ENCODE measurements at regions not wholly inside any gene's neighbourhood (a gene's known extent, or its start where the extent isn't known, plus 50 kb on each side); places are given as distances from the start of the nearest gene placed in this dataset.

DNA sequence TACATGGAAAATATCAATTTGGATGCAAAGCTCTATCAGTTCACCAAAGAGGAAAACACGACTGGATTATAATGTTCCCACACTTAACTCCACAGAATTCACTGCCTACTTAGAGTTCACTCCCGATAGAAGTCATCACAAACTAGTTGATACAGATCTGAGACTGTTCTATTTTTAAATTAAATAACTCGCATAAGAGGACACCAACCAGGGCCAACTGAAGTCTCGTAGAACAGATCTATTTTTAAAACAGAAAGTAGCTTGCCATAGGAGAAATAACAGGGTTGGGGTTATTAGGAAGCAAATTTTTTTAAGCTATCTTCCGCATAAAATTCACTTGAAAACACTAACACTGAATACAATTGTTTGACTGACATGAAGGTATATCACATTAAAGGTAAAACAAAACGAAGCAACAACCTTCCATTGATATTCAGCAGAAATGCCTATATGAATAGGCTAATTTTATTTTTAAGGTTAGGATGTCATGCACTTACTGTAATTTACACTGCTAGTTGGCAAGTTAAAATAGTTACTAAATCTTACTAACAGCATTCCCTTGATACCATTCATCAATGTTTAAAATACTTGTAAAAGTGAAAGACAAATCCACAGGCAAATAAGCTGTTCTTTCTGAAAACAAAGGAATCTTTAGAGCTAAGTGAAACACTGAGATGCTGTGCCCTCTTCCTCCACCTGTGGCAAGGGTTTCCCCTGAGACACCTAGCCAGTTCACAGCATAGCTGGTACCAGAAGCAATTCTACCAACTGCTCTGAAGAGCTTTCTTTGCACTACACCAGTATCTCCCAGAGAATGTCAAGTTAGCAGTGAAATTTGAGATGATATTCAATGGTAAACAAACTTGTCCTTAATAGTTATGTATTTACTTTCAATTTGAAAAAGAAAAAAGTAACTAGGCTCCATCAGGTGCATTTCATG is 186.7 kb upstream of the ANK3 start:
- Histone ChIP-seq H3K9me3 (ENCODE audit: control insufficient read depth, insufficient read depth, low read length) (no peaks in the 10 kb centered on the region), H3K36me3 (ENCODE audit: control insufficient read depth, insufficient read depth, low read length) (no peaks in the 10 kb centered on the region), H3K27me3 (ENCODE audit: control insufficient read depth, insufficient read depth, low read length) (no peaks in the 10 kb centered on the region), H3K4me3 (ENCODE audit: low read depth, low read length) (no peak overlapping the region), H3K4me1 (ENCODE audit: control insufficient read depth, insufficient read depth, low read length) (no peaks in the 10 kb centered on the region), H3K27ac (ENCODE audit: low read depth, low read length) (no peak overlapping the region)
- no CpG with 5 or more reads among the region's 6 CpGs for WGBS (ENCODE audit: insufficient coverage)
- no peak for DNase-seq (ENCODE audit: low read depth in 4 of 6, low spot score in 6 of 6)

DNA sequence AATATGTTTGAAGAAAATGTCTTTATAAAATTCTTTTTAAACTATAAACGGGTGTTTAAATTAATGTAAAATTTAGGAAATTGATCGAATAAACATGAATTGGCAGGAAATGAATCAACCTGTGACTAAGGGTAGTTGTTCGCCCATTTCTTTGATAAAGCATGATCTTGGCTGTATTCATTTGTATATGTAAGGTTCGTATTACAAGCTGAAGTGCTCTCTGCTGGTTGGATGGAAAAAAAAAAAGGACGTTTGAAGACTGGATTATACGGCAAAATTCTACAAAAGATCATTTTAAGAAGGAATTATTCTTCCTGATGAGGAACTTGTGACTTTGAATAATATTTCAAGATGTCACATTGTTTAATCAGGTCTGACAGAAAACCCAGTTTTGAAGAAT is 185.4 kb upstream of the ANK3 start:
- 96% methylated on average over 3 of the region's 6 CpGs for WGBS (ENCODE audit: insufficient coverage)
- no peak for DNase-seq (ENCODE audit: low read depth in 4 of 6, low spot score in 6 of 6)
- no peaks in the 10 kb centered on the region for H3K36me3 ChIP-seq (ENCODE audit: control insufficient read depth, insufficient read depth, low read length)
- H3K9me3 ChIP-seq (ENCODE audit: control insufficient read depth, insufficient read depth, low read length): no peaks in the 10 kb centered on the region
- H3K4me1 ChIP-seq (ENCODE audit: control insufficient read depth, insufficient read depth, low read length): no peaks in the 10 kb centered on the region
- no peak overlapping the region for H3K4me3 ChIP-seq (ENCODE audit: low read depth, low read length)
- no peak overlapping the region for H3K27ac ChIP-seq (ENCODE audit: low read depth, low read length)
- H3K27me3 ChIP-seq (ENCODE audit: control insufficient read depth, insufficient read depth, low read length): no peaks in the 10 kb centered on the region

DNA sequence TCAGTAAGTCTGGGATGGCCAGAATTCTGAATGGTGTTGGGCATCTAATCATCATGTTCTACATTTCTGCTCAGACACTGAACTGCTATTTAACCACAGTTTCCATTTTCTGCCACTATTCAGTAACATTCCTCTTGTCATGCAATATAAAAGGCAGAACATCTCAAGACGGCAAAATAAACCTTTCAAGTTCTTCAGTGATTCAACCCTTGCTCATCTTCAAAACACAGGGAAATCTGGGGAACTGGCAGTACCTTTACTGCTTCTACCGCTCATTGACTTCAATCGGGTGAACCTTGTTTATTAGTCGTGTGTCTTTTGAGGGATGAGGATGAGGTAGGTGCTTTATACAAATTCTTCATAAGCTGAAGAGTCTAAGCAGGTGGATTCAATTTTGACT is 184.7 kb upstream of the ANK3 start:
- no peaks in the 10 kb centered on the region for H3K9me3 ChIP-seq (ENCODE audit: control insufficient read depth, insufficient read depth, low read length)
- no CpG with 5 or more reads among the region's 4 CpGs for WGBS (ENCODE audit: insufficient coverage)
- H3K27me3 ChIP-seq (ENCODE audit: control insufficient read depth, insufficient read depth, low read length): no peaks in the 10 kb centered on the region
- H3K36me3 ChIP-seq (ENCODE audit: control insufficient read depth, insufficient read depth, low read length): no peaks in the 10 kb centered on the region
- no peaks in the 10 kb centered on the region for H3K4me1 ChIP-seq (ENCODE audit: control insufficient read depth, insufficient read depth, low read length)
- H3K27ac ChIP-seq (ENCODE audit: low read depth, low read length): no peak overlapping the region
- no peak for DNase-seq (ENCODE audit: low read depth in 4 of 6, low spot score in 6 of 6)
- H3K4me3 ChIP-seq (ENCODE audit: low read depth, low read length): no peak overlapping the region

DNA sequence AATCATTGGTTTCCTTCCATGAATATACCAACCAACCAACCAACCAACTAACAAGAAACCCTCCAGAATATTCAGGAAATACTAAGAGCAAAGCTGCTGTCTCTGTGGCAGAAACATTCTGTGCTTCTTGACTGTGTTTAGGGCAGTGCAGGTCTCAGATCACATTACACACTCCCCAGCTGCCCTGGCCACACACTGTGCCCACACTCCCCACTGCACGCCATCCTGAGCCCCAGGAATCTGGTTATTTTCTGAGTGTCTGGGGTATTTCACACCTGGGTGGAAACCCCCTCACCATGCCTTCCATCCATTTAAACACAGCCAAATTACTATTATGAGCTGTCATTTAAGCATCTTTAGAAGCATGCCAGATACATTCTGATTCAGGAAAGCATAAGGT is 183.7 kb upstream of the ANK3 start:
- no peaks in the 10 kb centered on the region for H3K36me3 ChIP-seq (ENCODE audit: control insufficient read depth, insufficient read depth, low read length)
- peak overlapping the region; percentile 87 for H3K27ac ChIP-seq (ENCODE audit: low read depth, low read length)
- peak overlapping the region; percentile 73 for H3K4me3 ChIP-seq (ENCODE audit: low read depth, low read length)
- no CpG with 5 or more reads among the region's 1 CpG for WGBS (ENCODE audit: insufficient coverage)
- H3K4me1 ChIP-seq (ENCODE audit: control insufficient read depth, insufficient read depth, low read length): no peaks in the 10 kb centered on the region
- no peaks in the 10 kb centered on the region for H3K27me3 ChIP-seq (ENCODE audit: control insufficient read depth, insufficient read depth, low read length)
- peak in 2 of 6 donors; percentile 29 to 42 for DNase-seq (ENCODE audit: low read depth in 4 of 6, low spot score in 6 of 6)
- no peaks in the 10 kb centered on the region for H3K9me3 ChIP-seq (ENCODE audit: control insufficient read depth, insufficient read depth, low read length)

DNA sequence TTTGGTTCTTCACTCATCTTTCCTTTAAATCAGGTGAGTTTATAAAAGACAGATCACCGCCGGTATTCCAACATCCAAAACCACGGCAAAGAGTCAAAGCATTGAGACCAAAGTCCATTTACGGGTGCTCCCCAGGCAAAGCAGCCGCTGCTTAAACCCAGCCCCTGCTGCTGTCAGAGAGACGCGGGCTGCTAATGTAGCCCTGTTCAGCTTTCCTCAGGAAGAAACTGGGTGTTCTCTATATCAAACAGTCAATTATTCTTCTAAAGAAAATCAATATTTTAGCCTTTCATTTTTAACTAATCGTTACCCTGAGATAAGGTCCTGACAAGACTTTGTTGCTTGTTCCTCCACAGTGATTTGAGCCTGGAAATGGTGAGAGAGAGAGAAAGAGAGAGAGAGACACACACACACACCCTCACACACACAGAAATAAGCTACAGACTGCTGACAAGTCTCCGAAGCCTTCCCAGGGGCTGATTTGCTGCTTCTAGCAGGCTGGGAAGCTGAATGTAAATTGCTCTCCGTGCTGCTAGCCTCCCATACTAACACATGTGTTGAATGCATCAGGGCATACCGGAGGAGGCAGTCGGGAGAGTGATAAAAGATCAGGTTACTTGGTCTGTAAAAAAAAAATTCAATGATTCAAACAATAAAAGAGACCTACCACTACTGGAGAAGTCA is 183.0 kb upstream of the ANK3 start:
- H3K36me3 ChIP-seq (ENCODE audit: control insufficient read depth, insufficient read depth, low read length): no peaks in the 10 kb centered on the region
- no peaks in the 10 kb centered on the region for H3K9me3 ChIP-seq (ENCODE audit: control insufficient read depth, insufficient read depth, low read length)
- H3K27ac ChIP-seq (ENCODE audit: low read depth, low read length): peak overlapping the region; percentile 87
- no peaks in the 10 kb centered on the region for H3K4me1 ChIP-seq (ENCODE audit: control insufficient read depth, insufficient read depth, low read length)
- DNase-seq (ENCODE audit: low read depth in 4 of 6, low spot score in 6 of 6): peak in 5 of 6 donors; percentile 50 to 97 (median 81)
- 0% methylated on average over 7 of the region's 12 CpGs for WGBS (ENCODE audit: insufficient coverage)
- no peaks in the 10 kb centered on the region for H3K27me3 ChIP-seq (ENCODE audit: control insufficient read depth, insufficient read depth, low read length)
- H3K4me3 ChIP-seq (ENCODE audit: low read depth, low read length): peak overlapping the region; percentile 73

DNA sequence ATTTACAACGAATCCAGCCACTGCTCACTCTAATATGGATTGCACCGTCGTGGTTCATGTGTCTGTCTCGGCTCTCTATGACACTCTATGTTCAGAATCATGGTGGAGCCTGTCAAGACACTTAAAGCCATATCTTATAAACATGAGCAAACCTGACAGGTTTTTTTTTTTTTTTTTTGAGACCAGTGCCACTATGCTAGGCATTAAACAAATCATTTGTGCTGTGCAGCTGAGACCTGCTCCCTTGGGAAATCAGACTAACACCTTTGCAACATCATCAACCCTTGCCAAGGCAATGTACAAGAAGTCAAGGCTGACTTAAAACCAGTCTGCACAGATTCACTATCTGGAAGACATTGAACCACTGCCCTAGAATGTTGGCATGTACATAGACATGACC is 181.2 kb upstream of the ANK3 start:
- Histone ChIP-seq H3K9me3 (ENCODE audit: control insufficient read depth, insufficient read depth, low read length) (peaks cover 3% of the 10 kb centered on the region), H3K4me1 (ENCODE audit: control insufficient read depth, insufficient read depth, low read length) (no peaks in the 10 kb centered on the region), H3K27ac (ENCODE audit: low read depth, low read length) (peak overlapping the region; percentile 7), H3K4me3 (ENCODE audit: low read depth, low read length) (peak overlapping the region; percentile 73), H3K36me3 (ENCODE audit: control insufficient read depth, insufficient read depth, low read length) (no peaks in the 10 kb centered on the region), H3K27me3 (ENCODE audit: control insufficient read depth, insufficient read depth, low read length) (no peaks in the 10 kb centered on the region)
- WGBS (ENCODE audit: insufficient coverage): 40% methylated on average over 4 of the region's 4 CpGs
- peak in 2 of 6 donors; percentile 47 to 84 for DNase-seq (ENCODE audit: low read depth in 4 of 6, low spot score in 6 of 6)

DNA sequence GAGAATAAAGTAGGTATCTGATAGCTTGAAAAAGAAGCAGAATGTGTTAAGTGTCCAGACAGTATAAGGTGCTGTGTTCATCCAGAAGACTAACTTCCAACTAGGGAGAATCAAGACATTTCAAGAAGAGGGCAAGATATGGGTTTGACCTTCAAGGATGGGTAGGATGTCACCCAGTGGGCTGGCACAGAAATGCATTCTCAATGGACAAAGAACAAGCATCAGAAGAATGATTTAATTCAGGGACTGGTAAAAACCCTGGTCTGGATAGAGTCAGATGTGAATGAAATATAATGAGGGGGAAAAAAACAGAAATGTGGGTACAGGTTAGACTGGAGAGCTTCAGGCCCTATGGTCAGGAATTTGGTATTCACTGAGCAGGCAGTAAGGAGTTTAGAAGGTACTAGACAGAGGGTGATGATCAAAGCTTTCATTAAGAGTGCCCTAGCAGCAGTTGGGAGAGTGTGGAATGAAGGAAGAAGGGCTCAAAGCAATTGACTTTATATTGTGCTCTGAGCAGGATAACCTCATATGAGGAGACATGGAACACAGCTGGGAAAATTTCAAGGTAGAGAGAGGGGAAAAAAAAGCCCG is 180.7 kb upstream of the ANK3 start:
- H3K27ac ChIP-seq (ENCODE audit: low read depth, low read length): no peak overlapping the region
- H3K36me3 ChIP-seq (ENCODE audit: control insufficient read depth, insufficient read depth, low read length): no peaks in the 10 kb centered on the region
- H3K9me3 ChIP-seq (ENCODE audit: control insufficient read depth, insufficient read depth, low read length): peaks cover 3% of the 10 kb centered on the region
- peak in 2 of 6 donors; percentile 13 to 55 for DNase-seq (ENCODE audit: low read depth in 4 of 6, low spot score in 6 of 6)
- no peaks in the 10 kb centered on the region for H3K27me3 ChIP-seq (ENCODE audit: control insufficient read depth, insufficient read depth, low read length)
- WGBS (ENCODE audit: insufficient coverage): no CpG with 5 or more reads among the region's 1 CpG
- no peaks in the 10 kb centered on the region for H3K4me1 ChIP-seq (ENCODE audit: control insufficient read depth, insufficient read depth, low read length)
- peak overlapping the region; percentile 73 for H3K4me3 ChIP-seq (ENCODE audit: low read depth, low read length)

DNA sequence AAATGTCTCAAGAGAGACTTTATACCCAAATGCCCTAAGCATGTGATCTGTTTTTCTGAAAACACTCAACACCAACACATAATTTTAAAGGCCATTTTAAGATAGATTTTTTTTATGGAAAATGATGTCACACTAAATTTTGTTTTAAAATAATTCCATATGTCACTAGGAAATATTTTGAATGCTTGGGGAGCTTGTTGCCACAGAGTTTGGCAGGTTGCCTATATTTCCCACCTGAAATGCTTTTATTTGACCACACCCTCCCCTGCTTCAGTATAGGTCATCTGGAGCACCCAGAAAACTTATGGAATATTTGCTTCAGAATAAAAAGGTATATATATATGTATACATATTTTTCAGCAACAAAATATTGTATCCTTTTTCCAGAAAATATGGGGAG is 180.0 kb upstream of the ANK3 start:
- no peaks in the 10 kb centered on the region for H3K36me3 ChIP-seq (ENCODE audit: control insufficient read depth, insufficient read depth, low read length)
- no peak overlapping the region for H3K4me3 ChIP-seq (ENCODE audit: low read depth, low read length)
- peaks cover 3% of the 10 kb centered on the region for H3K9me3 ChIP-seq (ENCODE audit: control insufficient read depth, insufficient read depth, low read length)
- DNase-seq (ENCODE audit: low read depth in 4 of 6, low spot score in 6 of 6): peak in 1 of 6 donors; percentile 8
- H3K4me1 ChIP-seq (ENCODE audit: control insufficient read depth, insufficient read depth, low read length): no peaks in the 10 kb centered on the region
- H3K27ac ChIP-seq (ENCODE audit: low read depth, low read length): no peak overlapping the region
- H3K27me3 ChIP-seq (ENCODE audit: control insufficient read depth, insufficient read depth, low read length): no peaks in the 10 kb centered on the region

DNA sequence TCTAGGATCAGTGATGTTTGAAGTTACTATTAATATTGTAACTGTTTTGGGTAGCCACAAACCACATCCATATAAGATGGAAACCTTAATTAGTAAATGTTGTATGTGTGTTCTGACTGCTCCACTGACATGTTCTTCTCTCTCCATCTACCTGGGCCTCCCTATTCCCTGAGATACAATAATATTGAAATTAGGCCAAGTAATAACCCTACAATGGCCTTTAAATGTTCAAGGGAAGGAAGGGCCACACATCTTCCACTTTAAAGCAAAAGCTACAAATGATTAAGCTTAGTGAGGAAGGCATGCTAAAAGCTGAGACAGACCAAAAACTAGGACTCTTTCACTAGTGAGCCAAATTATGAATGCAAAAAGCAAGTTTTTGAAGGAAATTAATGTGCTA is 176.4 kb upstream of the ANK3 start:
- no peak for DNase-seq (ENCODE audit: low read depth in 4 of 6, low spot score in 6 of 6)
- Histone ChIP-seq H3K9me3 (ENCODE audit: control insufficient read depth, insufficient read depth, low read length) (peaks cover 3% of the 10 kb centered on the region), H3K27me3 (ENCODE audit: control insufficient read depth, insufficient read depth, low read length) (no peaks in the 10 kb centered on the region), H3K27ac (ENCODE audit: low read depth, low read length) (no peak overlapping the region), H3K4me1 (ENCODE audit: control insufficient read depth, insufficient read depth, low read length) (no peaks in the 10 kb centered on the region), H3K4me3 (ENCODE audit: low read depth, low read length) (no peak overlapping the region), H3K36me3 (ENCODE audit: control insufficient read depth, insufficient read depth, low read length) (no peaks in the 10 kb centered on the region)

Measured in spinal cord (tissue), 9 donors.